H1 (cell line): ENCODE measurements at regions not wholly inside any gene's neighbourhood (a gene's known extent, or its start where the extent isn't known, plus 50 kb on each side); places are given as distances from the start of the nearest gene placed in this dataset.

ENCODE experiments used
- BCL11A ChIP-seq, 2 experiments: IDR thresholded peaks; one replicate each; pipeline ENCODE4 v1.6.1; 2011; ENCODE audit warnings: low read depth in 2 of 2, low read length in 2 of 2, mild to moderate bottlenecking in 2 of 2
- BRCA1 ChIP-seq: IDR thresholded peaks from 2 replicates; pipeline ENCODE4 v1.6.1; 2012; ENCODE audit warnings: low read depth, low read length, improper control_type of control experiment
- CTCF ChIP-seq, 3 experiments: IDR thresholded peaks; 1 replicate in 2 of 3; 2 replicates in 1 of 3; pipeline versions ENCODE4 v1.5.1 to v1.6.1; 2011; ENCODE audit warnings: low read length in 3 of 3, mild to moderate bottlenecking in 3 of 3, inconsistent platforms in 2 of 3, low read depth in 1 of 3, moderate library complexity in 1 of 3; ENCODE audit not compliant: insufficient read depth in 1 of 3; ENCODE audit errors: control extremely low read depth in 1 of 3
- EGR1 ChIP-seq: IDR thresholded peaks from 2 replicates; pipeline ENCODE4 v1.6.1; 2011; ENCODE audit warnings: low read depth, low read length, borderline replicate concordance
- EP300 ChIP-seq, 2 experiments: IDR thresholded peaks; 1 replicate in 1 of 2; 2 replicates in 1 of 2; pipeline ENCODE4 v1.6.1; 2011 to 2012; ENCODE audit warnings: low read depth in 2 of 2, low read length in 2 of 2, mild to moderate bottlenecking in 2 of 2, borderline replicate concordance in 1 of 2, inconsistent platforms in 1 of 2, moderate library complexity in 1 of 2
- EZH2 ChIP-seq: fragments of 200-600 bp; sonication (generic); IDR thresholded peaks from 2 replicates; pipeline ENCODE4 v1.7.1; 2012; ENCODE audit warnings: low read depth, mild to moderate bottlenecking, moderate library complexity, low read length, inconsistent platforms; ENCODE audit not compliant: severe bottlenecking
- GTF2F1 ChIP-seq: IDR thresholded peaks from 2 replicates; pipeline ENCODE4 v1.6.1; 2012; ENCODE audit warnings: low read depth, low read length, improper control_type of control experiment, borderline replicate concordance
- POLR2A ChIP-seq, 2 experiments: IDR thresholded peaks; 1 replicate in 1 of 2; 2 replicates in 1 of 2; pipeline ENCODE4 v1.6.1; 2011; ENCODE audit warnings: low read depth in 2 of 2, low read length in 2 of 2, mild to moderate bottlenecking in 2 of 2; ENCODE audit errors: control extremely low read depth in 1 of 2
- POLR2AphosphoS5 ChIP-seq: IDR thresholded peaks from 2 replicates; pipeline ENCODE4 v1.6.1; 2011; ENCODE audit warnings: low read depth, low read length
- SIN3A ChIP-seq, 2 experiments: IDR thresholded peaks in 1 of 2; conservative IDR thresholded peaks in 1 of 2; 2 replicates each; pipeline ENCODE4 v1.6.1; 2011 to 2012; ENCODE audit warnings: low read length in 2 of 2, improper control_type of control experiment in 1 of 2, low read depth in 1 of 2, mild to moderate bottlenecking in 1 of 2
- TAF7 ChIP-seq: optimal IDR thresholded peaks from 2 replicates; pipeline ENCODE3; 2011; ENCODE audit warnings: low read depth, mild to moderate bottlenecking, inconsistent platforms, low read length, moderate library complexity, borderline replicate concordance

- TF ChIP-seq CTCF (IDR thresholded peaks at IDR 0.05; ENCODE audit: control extremely low read depth in 1 of 3, insufficient read depth in 1 of 3, low read depth in 1 of 3, low read length in 3 of 3) = no peak
- TF ChIP-seq POLR2A (IDR thresholded peaks at IDR 0.05; ENCODE audit: control extremely low read depth in 1 of 2, low read depth in 2 of 2, low read length in 2 of 2) = no peak
- TF ChIP-seq BCL11A (IDR thresholded peaks at IDR 0.05; ENCODE audit: low read depth in 2 of 2, low read length in 2 of 2) = no peak
- no peak for TF ChIP-seq POLR2AphosphoS5
- TF ChIP-seq BRCA1 = no peak
- no peak for TF ChIP-seq GTF2F1
- TF ChIP-seq EGR1 = no peak
- TF ChIP-seq SIN3A (conservative IDR thresholded peaks at IDR 0.05 in 1 of 2, IDR thresholded peaks at IDR 0.05 in 1 of 2; ENCODE audit: low read depth in 1 of 2, low read length in 2 of 2) = no peak
- no peak for TF ChIP-seq EP300 (IDR thresholded peaks at IDR 0.05; ENCODE audit: borderline replicate concordance in 1 of 2, low read depth in 2 of 2, low read length in 2 of 2)
- no peak for TF ChIP-seq EZH2
- no peak for TF ChIP-seq TAF7
Observed at GRCh38 chr2:38128653-38129052, 52.7 kb upstream of the CYP1B1 start.
